HepG2 (cell line): ENCODE measurements at regions not wholly inside any gene's neighbourhood (a gene's known extent, or its start where the extent isn't known, plus 50 kb on each side); places are given as distances from the start of the nearest gene placed in this dataset.
A peak's percentile ranks its signal among the peaks of the same experiment; 100 is the strongest.

ENCODE experiments used
- ATAC-seq: fragments of 200-7000 bp; cut with Tn5 transposase; 3 replicates; pipeline ENCODE4 v1.9.1; 2020; ENCODE audit warnings: mild to moderate bottlenecking, moderate library complexity
- BruUV-seq: library from RNA; stranded (reverse); fragments of 400-500 nt; replicated peaks from 2 replicates; lab custom pipeline; 2021; lab: Mats Ljungman, UMichigan
- CTCF ChIA-PET: fragments of 300-600 bp; formaldehyde crosslinking; extraction: SDS; loops from one replicate; lab custom pipeline; 2021; ENCODE audit warnings: low total read pairs, inconsistent platforms, low intra/inter-chr PET ratio; lab: Yijun Ruan, JAX
- POLR2A ChIA-PET: fragments of 350-600 bp; sonication (Branson Sonifier 250); formaldehyde crosslinking; loops from one replicate; lab custom pipeline; 2020; ENCODE audit warnings: antibody characterized with exemption, inconsistent platforms; lab: Yijun Ruan, JAX
- DNase-seq: peaks from one replicate; pipeline ENCODE4 v3.0.0-alpha.2; 2015; ENCODE audit warnings: low spot score
- FAIRE-seq: peaks from 3 replicates; lab custom pipeline; 2011; peaks lifted over from hg19 to GRCh38; lab: Jason Lieb, UNC
- H2AFZ ChIP-seq: one replicate; pipeline ENCODE4 v1.6.1; 2011; ENCODE audit warnings: low read length, inconsistent platforms
- H3K27ac ChIP-seq: fragments of 300-600 bp; 3 replicates; pipeline ENCODE4 v1.8.0; 2011; ENCODE audit warnings: mixed run types, mild to moderate bottlenecking, mixed read lengths, low read length, inconsistent platforms; ENCODE audit not compliant: insufficient read depth; ENCODE audit errors: extremely low read length
- H3K27me3 ChIP-seq, 2 experiments: fragments of 200-600 bp in 1 of 2; 2 replicates in 1 of 2; 3 replicates in 1 of 2; pipeline versions ENCODE4 v1.6.0 to v1.8.0; 2011; ENCODE audit warnings: low read length in 2 of 2, mild to moderate bottlenecking in 2 of 2, moderate library complexity in 2 of 2, inconsistent platforms in 1 of 2; ENCODE audit not compliant: insufficient read depth in 2 of 2, control insufficient read depth in 1 of 2
- H3K36me3 ChIP-seq, 2 experiments: fragments of 200-600 bp in 1 of 2; replicated peaks in 1 of 2; 2 replicates in 1 of 2; 3 replicates in 1 of 2; pipeline versions ENCODE4 v1.5.1 to v1.8.0; 2011; ENCODE audit warnings: low read length in 2 of 2, inconsistent platforms in 1 of 2; ENCODE audit not compliant: insufficient read depth in 2 of 2, control insufficient read depth in 1 of 2
- H3K4me1 ChIP-seq: 2 replicates; pipeline ENCODE4 v1.5.1; 2012; ENCODE audit warnings: low read length, inconsistent platforms; ENCODE audit not compliant: insufficient read depth
- H3K4me2 ChIP-seq: 2 replicates; pipeline ENCODE4 v1.6.0; 2011; ENCODE audit warnings: low read depth, low read length, inconsistent platforms
- H3K4me3 ChIP-seq, 3 experiments: fragments of 200-600 bp in 1 of 3; sonication (generic), shearing (Covaris generic) in 1 of 3; replicated peaks in 1 of 3; 2 replicates each; pipeline ENCODE4 v1.5.1; 2011 to 2016; ENCODE audit warnings: low read length in 3 of 3, inconsistent platforms in 2 of 3, low read depth in 2 of 3, mild to moderate bottlenecking in 2 of 3, control low read depth in 1 of 3, mixed read lengths in 1 of 3; ENCODE audit not compliant: insufficient read depth in 1 of 3
- H3K79me2 ChIP-seq: one replicate; pipeline ENCODE4 v1.6.1; 2011; ENCODE audit warnings: low read length, inconsistent platforms; ENCODE audit not compliant: insufficient read depth
- H3K9ac ChIP-seq: 2 replicates; pipeline ENCODE4 v1.6.0; 2011; ENCODE audit warnings: mild to moderate bottlenecking, low read depth, low read length, inconsistent platforms; ENCODE audit not compliant: insufficient read depth
- H3K9me3 ChIP-seq: 2 replicates; pipeline ENCODE4 v1.5.1; 2012; ENCODE audit warnings: mild to moderate bottlenecking, low read length
- H4K20me1 ChIP-seq: 2 replicates; pipeline ENCODE4 v1.6.0; 2011; ENCODE audit warnings: inconsistent platforms, mild to moderate bottlenecking, low read length, moderate library complexity; ENCODE audit not compliant: insufficient read depth
- ARID5B ChIP-seq: IDR thresholded peaks from 2 replicates; pipeline ENCODE4 v1.4.0; 2020; ENCODE audit warnings: mild to moderate bottlenecking, missing genetic modification reagents
- BORCS8-MEF2B ChIP-seq: sonication (generic); formaldehyde crosslinking; IDR thresholded peaks from 2 replicates; pipeline ENCODE4 v1.8.0; 2022; ENCODE audit warnings: mild to moderate bottlenecking, missing genetic modification reagents
- CREB1 ChIP-seq, 2 experiments: fragments of 450-650 bp in 1 of 2; IDR thresholded peaks; 2 replicates each; pipeline ENCODE4 v1.6.1; 2016 to 2017; ENCODE audit warnings: control low read depth in 1 of 2, mild to moderate bottlenecking in 1 of 2, missing compliant biosample characterization in 1 of 2, missing genetic modification characterization in 1 of 2
- FOXM1 ChIP-seq: sonication (generic); formaldehyde crosslinking; IDR thresholded peaks from 2 replicates; pipeline ENCODE4 v1.5.0; 2020; ENCODE audit warnings: missing genetic modification reagents
- FOXP1 ChIP-seq, 2 experiments: fragments of 450-650 bp in 1 of 2; IDR thresholded peaks; 2 replicates each; pipeline ENCODE4 v1.6.1; 2017 to 2018; ENCODE audit warnings: antibody characterized with exemption in 1 of 2
- GTF2F1 ChIP-seq: fragments of 150-350 bp; IDR thresholded peaks from 2 replicates; pipeline ENCODE4 v1.6.1; 2014; ENCODE audit warnings: low read length
- MAFF ChIP-seq: IDR thresholded peaks from 2 replicates; pipeline ENCODE4 v1.6.1; 2011; ENCODE audit warnings: low read depth, low read length, improper control_type of control experiment
- MAFK ChIP-seq, 2 experiments: IDR thresholded peaks in 1 of 2; conservative IDR thresholded peaks in 1 of 2; 2 replicates each; pipeline ENCODE4 v1.6.1; 2011; ENCODE audit warnings: improper control_type of control experiment in 2 of 2, low read length in 2 of 2
- MTA3 ChIP-seq: sonication (generic); formaldehyde crosslinking; IDR thresholded peaks from 2 replicates; pipeline ENCODE4 v1.4.0; 2020; ENCODE audit warnings: missing genetic modification reagents
- PREB ChIP-seq: sonication (generic); formaldehyde crosslinking; IDR thresholded peaks from 2 replicates; pipeline ENCODE4 v1.4.0; 2020; ENCODE audit warnings: missing genetic modification reagents
- TGIF2 ChIP-seq: IDR thresholded peaks from 2 replicates; pipeline ENCODE4 v1.6.1; 2016; ENCODE audit warnings: control low read depth, missing compliant biosample characterization
- ZBTB25 ChIP-seq: IDR thresholded peaks from 2 replicates; pipeline ENCODE4 v1.6.1; 2018; ENCODE audit warnings: missing genetic modification reagents
- ZNF331 ChIP-seq: sonication (generic); formaldehyde crosslinking; IDR thresholded peaks from 2 replicates; pipeline ENCODE4 v1.4.0; 2020; ENCODE audit warnings: missing genetic modification reagents
- ZNF558 ChIP-seq: sonication (generic); formaldehyde crosslinking; IDR thresholded peaks from 2 replicates; pipeline ENCODE4 v1.9.0; 2022; ENCODE audit warnings: mild to moderate bottlenecking, missing genetic modification reagents, borderline replicate concordance
- ZNF614 ChIP-seq: IDR thresholded peaks from 2 replicates; pipeline ENCODE4 v1.6.1; 2018; ENCODE audit warnings: missing biosample characterization, missing genetic modification reagents, inconsistent platforms, borderline replicate concordance
- ZNF816 ChIP-seq: sonication (generic); formaldehyde crosslinking; IDR thresholded peaks from 2 replicates; pipeline ENCODE4 v1.8.0; 2022; ENCODE audit warnings: missing genetic modification reagents, mild to moderate bottlenecking, borderline replicate concordance
- WGBS: methylation state at CpG from one replicate; pipeline ENCODE4 v1.1.6; 2017; ENCODE audit warnings: low lambda C conversion rate; 5-methylcytosine and 5-hydroxymethylcytosine counted together
- in situ Hi-C: cut with HindIII; loops from 2 replicates; pipeline ENCODE4 v1.10.0; 2017; ENCODE audit warnings: low pct_unique_long_range_greater_than_20kb; ENCODE audit not compliant: extremely low pct_ligation_motif_present
- intact Hi-C: fragments of 100-400 bp; cut with micrococcal nuclease; formaldehyde crosslinking; loops from one replicate; pipeline ENCODE4 v1.10.0; 2022; ENCODE audit not compliant: unreplicated experiment
- TF ChIP-seq, protein P1 (sequence below): sonication (generic); formaldehyde crosslinking; IDR thresholded peaks from 2 replicates; pipeline ENCODE4 v1.8.1; 2023; ENCODE audit warnings: missing genetic modification reagents, inconsistent platforms, borderline replicate concordance

DNA sequence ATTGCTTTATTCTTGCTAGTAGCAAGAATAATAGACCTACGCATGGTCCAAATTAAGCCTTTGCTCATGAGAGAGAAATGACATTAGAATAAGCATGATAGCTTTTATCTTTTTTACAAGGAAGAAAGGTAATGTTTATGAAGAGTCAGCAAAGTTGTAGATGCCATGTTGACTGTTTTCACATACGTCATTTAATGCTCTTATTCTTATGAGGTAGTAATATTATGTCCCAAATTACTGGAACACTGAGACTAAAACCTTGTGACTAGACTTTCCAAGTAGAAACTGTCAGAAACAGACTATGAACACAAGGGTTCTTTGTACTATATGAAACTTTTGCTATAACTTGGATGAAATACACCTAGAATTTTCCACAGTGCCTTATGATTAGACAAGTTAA is 552.8 kb upstream of the SLC8A1 start:
- in situ Hi-C loops (no loop called here), intact Hi-C loops (no loop called here)
- Histone ChIP-seq H3K36me3 (no peaks in the 10 kb centered on the region), H3K27ac (no peak overlapping the region), H3K4me1 (no peaks in the 10 kb centered on the region), H3K27me3 (no peaks in the 10 kb centered on the region), H3K4me3 (no peak overlapping the region), H3K4me2 (no peak overlapping the region), H3K9me3 (no peaks in the 10 kb centered on the region), H3K9ac (no peak overlapping the region), H4K20me1 (no peaks in the 10 kb centered on the region), H3K79me2 (no peaks in the 10 kb centered on the region), H2AFZ (no peak overlapping the region)
- TF ChIP-seq MTA3 (CRISPR knock-in tag) (no peak), PREB (CRISPR knock-in tag) (no peak), ZNF558 (CRISPR knock-in tag) (no peak), GTF2F1 (no peak), MAFF (peak; percentile 72), FOXP1 (IDR thresholded peaks at IDR 0.05) (no peak), FOXP1 (CRISPR knock-in tag; IDR thresholded peaks at IDR 0.05) (no peak), ZNF614 (no peak), TGIF2 (CRISPR knock-in tag) (no peak), ZNF331 (CRISPR knock-in tag) (no peak), ZNF816 (CRISPR knock-in tag) (no peak), FOXM1 (CRISPR knock-in tag) (no peak), ZBTB25 (CRISPR knock-in tag) (no peak), MAFK (conservative IDR thresholded peaks at IDR 0.05 in 1 of 2, IDR thresholded peaks at IDR 0.05 in 1 of 2; ENCODE audit: low read length in 2 of 2) (peak; percentile 61 to 76; a peak in 3 of 4 replicates), BORCS8-MEF2B (CRISPR knock-in tag) (no peak), CREB1 (IDR thresholded peaks at IDR 0.05) (peak; percentile 54; the same call in 1 of the 2 replicates), CREB1 (CRISPR knock-in tag; IDR thresholded peaks at IDR 0.05) (no peak), ARID5B (no peak)
- TF ChIP-seq, protein P1, sequence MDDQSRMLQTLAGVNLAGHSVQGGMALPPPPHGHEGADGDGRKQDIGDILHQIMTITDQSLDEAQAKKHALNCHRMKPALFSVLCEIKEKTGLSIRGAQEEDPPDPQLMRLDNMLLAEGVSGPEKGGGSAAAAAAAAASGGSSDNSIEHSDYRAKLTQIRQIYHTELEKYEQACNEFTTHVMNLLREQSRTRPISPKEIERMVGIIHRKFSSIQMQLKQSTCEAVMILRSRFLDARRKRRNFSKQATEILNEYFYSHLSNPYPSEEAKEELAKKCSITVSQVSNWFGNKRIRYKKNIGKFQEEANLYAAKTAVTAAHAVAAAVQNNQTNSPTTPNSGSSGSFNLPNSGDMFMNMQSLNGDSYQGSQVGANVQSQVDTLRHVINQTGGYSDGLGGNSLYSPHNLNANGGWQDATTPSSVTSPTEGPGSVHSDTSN (CRISPR knock-in tag) = no peak
- WGBS = 31% methylated on average over 2 of the region's 2 CpGs
- ChIA-PET POLR2A (no interaction called here), CTCF (no interaction called here)
- BruUV-seq = no TSS peak
- no peak for FAIRE-seq
- ATAC-seq = no peak
- DNase-seq = no peak
